HG02885 (cell line): ENCODE measurements at regions not wholly inside any gene's neighbourhood (a gene's known extent, or its start where the extent isn't known, plus 50 kb on each side); places are given as distances from the start of the nearest gene placed in this dataset.

Experiments used
- ATAC-seq: cut with Tn5 transposase; IDR thresholded peaks from one replicate; pipeline ENCODE4 v1.9.1; 2021; ENCODE audit warnings: mild to moderate bottlenecking; ENCODE audit not compliant: unreplicated experiment, poor library complexity

- ATAC-seq, result no peak
Observed at GRCh38 chr6:91152824-91153223, 566.0 kb upstream of the MAP3K7 start.

GRCh38 chr6:91149956-91150705 lies 563.3 kb upstream of the MAP3K7 start:
- no peak for ATAC-seq

GRCh38 chr6:91149246-91149955 lies 562.5 kb upstream of the MAP3K7 start:
- no peak for ATAC-seq

- ATAC-seq, result no peak
Observed at GRCh38 chr6:91144126-91144525, 557.3 kb upstream of the MAP3K7 start.

GRCh38 chr6:91142154-91142553 lies 555.3 kb upstream of the MAP3K7 start:
- ATAC-seq, result no peak

- no peak for ATAC-seq
Observed at GRCh38 chr6:91141346-91141745, 554.5 kb upstream of the MAP3K7 start.

- ATAC-seq, result no peak
Observed at GRCh38 chr6:91140449-91140848, 553.6 kb upstream of the MAP3K7 start.

GRCh38 chr6:91137286-91137685 lies 550.4 kb upstream of the MAP3K7 start:
- ATAC-seq, result no peak

GRCh38 chr6:91135406-91136103 lies 548.7 kb upstream of the MAP3K7 start:
- no peak for ATAC-seq

- ATAC-seq, result no peak
Observed at GRCh38 chr6:91132461-91132860, 545.6 kb upstream of the MAP3K7 start.

- ATAC-seq, result no peak
Observed at GRCh38 chr6:91130126-91130525, 543.3 kb upstream of the MAP3K7 start.

GRCh38 chr6:91127752-91128151 lies 540.9 kb upstream of the MAP3K7 start:
- ATAC-seq, result no peak

GRCh38 chr6:91126876-91127275 lies 540.0 kb upstream of the MAP3K7 start:
- ATAC-seq, result no peak

- no peak for ATAC-seq
Observed at GRCh38 chr6:91117550-91117949, 530.7 kb upstream of the MAP3K7 start.

- ATAC-seq, result no peak
Observed at GRCh38 chr6:91114123-91114708, 527.3 kb upstream of the MAP3K7 start.

- no peak for ATAC-seq
Observed at GRCh38 chr6:91106083-91106482, 519.2 kb upstream of the MAP3K7 start.

- ATAC-seq, result no peak
Observed at GRCh38 chr6:91105532-91105931, 518.7 kb upstream of the MAP3K7 start.

- no peak for ATAC-seq
Observed at GRCh38 chr6:91099479-91099878, 512.6 kb upstream of the MAP3K7 start.

- ATAC-seq, result no peak
Observed at GRCh38 chr6:91098006-91098405, 511.1 kb upstream of the MAP3K7 start.

GRCh38 chr6:91097364-91097763 lies 510.5 kb upstream of the MAP3K7 start:
- ATAC-seq, result no peak
